ENCODE measurements at regions not wholly inside any gene's neighbourhood (a gene's known extent, or its start where the extent isn't known, plus 50 kb on each side); places are given as distances from the start of the nearest gene placed in this dataset.

DNA sequence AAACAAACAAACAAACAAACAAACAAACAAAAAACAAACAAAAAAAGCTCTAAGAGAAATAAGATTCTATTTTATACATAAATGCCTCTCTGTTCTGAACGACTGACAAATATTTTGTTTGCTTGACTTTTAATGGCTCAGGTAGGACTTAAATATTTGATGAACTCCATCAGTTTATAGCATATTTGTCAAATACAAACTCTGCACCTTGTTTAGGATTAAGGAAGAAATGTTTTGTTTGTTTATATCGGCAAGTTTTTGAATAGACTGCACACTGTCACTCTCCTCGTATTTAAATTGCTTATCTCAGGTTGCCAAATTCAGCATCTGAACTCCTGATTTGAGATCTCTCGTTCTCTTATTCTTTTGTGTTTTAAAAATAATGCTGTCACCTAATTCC, 1499.7 kb upstream of the SLC10A2 start:
- TF ChIP-seq POLR2AphosphoS5 (IDR thresholded peaks at IDR 0.05; ENCODE audit: borderline replicate concordance, low read depth, low read length) = no peak
- no peak for TF ChIP-seq EZH2 (IDR thresholded peaks at IDR 0.05)

Measured in SK-N-MC (cell line).